Peyer's patch (tissue), 4 donors: ENCODE measurements at regions not wholly inside any gene's neighbourhood (a gene's known extent, or its start where the extent isn't known, plus 50 kb on each side); places are given as distances from the start of the nearest gene placed in this dataset.

Experiments used
- DNase-seq, 3 donors: peaks; one replicate each; pipeline ENCODE4 v3.0.0-alpha.2; 2017 to 2019
- H3K27ac ChIP-seq, 4 donors: fragments of 200-600 bp; sonication (generic); one replicate each; pipeline ENCODE4 v1.5.1; 2016 to 2019
- H3K27me3 ChIP-seq, 2 donors: fragments of 200-600 bp; sonication (generic); one replicate each; pipeline ENCODE4 v1.5.1; 2019
- H3K36me3 ChIP-seq, 3 donors: fragments of 200-600 bp; sonication (generic); one replicate each; pipeline ENCODE4 v1.5.1; 2016 to 2019
- H3K4me1 ChIP-seq, 4 donors: fragments of 200-600 bp; sonication (generic); one replicate each; pipeline ENCODE4 v1.5.1; 2016 to 2019
- H3K4me3 ChIP-seq, 4 donors: fragments of 200-600 bp; sonication (generic); 1 replicate in 3 of 4; 2 replicates in 1 of 4; pipeline ENCODE4 v1.5.1; 2016 to 2019; ENCODE audit warnings: mild to moderate bottlenecking in 1 of 4
- H3K9me3 ChIP-seq, 4 donors: fragments of 200-600 bp; sonication (generic); one replicate each; pipeline ENCODE4 v1.5.1; 2016 to 2019; ENCODE audit warnings: mild to moderate bottlenecking in 1 of 4
- POLR2A ChIP-seq, 2 donors: fragments of 450-650 bp; IDR thresholded peaks; one replicate each; pipeline ENCODE4 v1.5.1; 2017; ENCODE audit warnings: antibody characterized with exemption in 2 of 2, mild to moderate bottlenecking in 2 of 2, moderate library complexity in 2 of 2
- TF ChIP-seq, protein P1 (sequence below), 6 experiments: fragments of 450-650 bp in 4 of 6; fragments of 200-600 bp in 2 of 6; sonication (generic) in 1 of 6; IDR thresholded peaks; one replicate each; pipeline ENCODE4 v1.5.1; 2017 to 2019; ENCODE audit warnings: antibody characterized with exemption in 6 of 6, mild to moderate bottlenecking in 3 of 6, moderate library complexity in 1 of 6

DNA sequence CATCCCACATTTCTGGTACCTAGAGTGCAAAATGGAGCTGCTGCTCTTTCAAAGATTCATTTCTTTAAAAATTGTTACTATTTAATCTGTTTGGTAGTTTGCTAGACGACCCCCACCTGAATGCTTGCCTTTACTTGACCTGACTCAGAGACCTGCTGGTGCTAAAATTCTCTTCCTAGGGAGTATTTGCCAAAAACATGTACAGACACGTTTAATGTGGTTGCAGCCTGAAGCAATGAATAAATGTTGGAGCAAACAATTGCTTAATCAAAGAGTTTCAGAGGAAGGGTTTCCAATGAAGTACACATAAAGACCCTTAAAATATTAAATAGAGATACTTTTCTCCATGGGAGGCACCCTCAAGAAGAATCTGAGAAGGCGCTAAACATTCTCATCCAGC lies 734.4 kb downstream of the CBLN2 start:
- TF ChIP-seq, protein P1, sequence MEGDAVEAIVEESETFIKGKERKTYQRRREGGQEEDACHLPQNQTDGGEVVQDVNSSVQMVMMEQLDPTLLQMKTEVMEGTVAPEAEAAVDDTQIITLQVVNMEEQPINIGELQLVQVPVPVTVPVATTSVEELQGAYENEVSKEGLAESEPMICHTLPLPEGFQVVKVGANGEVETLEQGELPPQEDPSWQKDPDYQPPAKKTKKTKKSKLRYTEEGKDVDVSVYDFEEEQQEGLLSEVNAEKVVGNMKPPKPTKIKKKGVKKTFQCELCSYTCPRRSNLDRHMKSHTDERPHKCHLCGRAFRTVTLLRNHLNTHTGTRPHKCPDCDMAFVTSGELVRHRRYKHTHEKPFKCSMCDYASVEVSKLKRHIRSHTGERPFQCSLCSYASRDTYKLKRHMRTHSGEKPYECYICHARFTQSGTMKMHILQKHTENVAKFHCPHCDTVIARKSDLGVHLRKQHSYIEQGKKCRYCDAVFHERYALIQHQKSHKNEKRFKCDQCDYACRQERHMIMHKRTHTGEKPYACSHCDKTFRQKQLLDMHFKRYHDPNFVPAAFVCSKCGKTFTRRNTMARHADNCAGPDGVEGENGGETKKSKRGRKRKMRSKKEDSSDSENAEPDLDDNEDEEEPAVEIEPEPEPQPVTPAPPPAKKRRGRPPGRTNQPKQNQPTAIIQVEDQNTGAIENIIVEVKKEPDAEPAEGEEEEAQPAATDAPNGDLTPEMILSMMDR (IDR thresholded peaks at IDR 0.05): no peak
- no peak for TF ChIP-seq POLR2A (IDR thresholded peaks at IDR 0.05)
- Histone ChIP-seq H3K27me3 (no peaks in the 10 kb centered on the region), H3K27ac (no peak overlapping the region), H3K9me3 (no peaks in the 10 kb centered on the region), H3K36me3 (no peaks in the 10 kb centered on the region), H3K4me1 (no peaks in the 10 kb centered on the region), H3K4me3 (no peak overlapping the region)
- DNase-seq: no peak

DNA sequence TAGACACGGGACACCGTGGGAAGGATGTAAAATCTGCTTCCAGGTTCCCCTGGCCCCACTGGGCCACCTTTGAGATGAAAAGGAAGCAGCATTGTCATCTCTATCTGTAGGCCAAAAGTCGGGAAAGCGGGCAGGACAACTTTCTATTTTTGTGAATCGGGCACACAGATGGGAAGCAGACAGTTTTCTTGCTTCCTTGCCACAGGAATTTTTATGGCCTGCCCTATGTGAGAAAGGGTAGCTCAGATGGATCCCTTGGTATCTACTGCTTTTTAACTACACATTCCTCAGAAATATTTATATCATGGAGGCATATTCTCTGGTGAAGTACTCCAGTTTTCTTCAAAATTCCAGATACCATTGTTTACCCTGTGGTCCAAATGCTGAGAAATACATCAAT lies 735.5 kb downstream of the CBLN2 start:
- no peak overlapping the region for H3K27ac ChIP-seq
- no peak overlapping the region for H3K4me3 ChIP-seq
- no peaks in the 10 kb centered on the region for H3K27me3 ChIP-seq
- H3K9me3 ChIP-seq: no peaks in the 10 kb centered on the region
- H3K4me1 ChIP-seq: no peaks in the 10 kb centered on the region
- DNase-seq: no peak
- no peak for TF ChIP-seq POLR2A (IDR thresholded peaks at IDR 0.05)
- TF ChIP-seq, protein P1 (IDR thresholded peaks at IDR 0.05): no peak
- H3K36me3 ChIP-seq: no peaks in the 10 kb centered on the region

DNA sequence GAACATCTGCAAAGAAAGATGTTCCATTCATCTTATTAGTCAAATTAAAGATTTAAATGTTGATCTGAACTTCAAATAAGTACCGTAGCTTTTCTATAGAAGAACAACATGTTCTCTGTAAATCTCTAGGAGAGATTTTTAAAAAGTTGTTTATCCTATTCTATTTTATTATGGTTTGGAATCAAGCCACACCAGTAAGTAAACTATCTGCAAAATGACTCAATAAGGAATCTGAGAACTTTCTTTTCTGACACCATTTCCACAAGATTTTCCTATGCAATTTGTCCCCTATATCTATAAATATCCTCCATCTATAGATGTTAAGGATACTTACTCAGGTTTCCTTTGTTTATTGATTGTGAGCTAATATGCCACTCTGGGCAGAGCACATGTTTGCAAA lies 736.6 kb downstream of the CBLN2 start:
- TF ChIP-seq, protein P1 (IDR thresholded peaks at IDR 0.05): no peak
- no peak for TF ChIP-seq POLR2A (IDR thresholded peaks at IDR 0.05)
- Histone ChIP-seq H3K36me3 (no peaks in the 10 kb centered on the region), H3K27ac (no peak overlapping the region), H3K4me1 (no peaks in the 10 kb centered on the region), H3K4me3 (no peak overlapping the region), H3K9me3 (no peaks in the 10 kb centered on the region), H3K27me3 (no peaks in the 10 kb centered on the region)
- no peak for DNase-seq

DNA sequence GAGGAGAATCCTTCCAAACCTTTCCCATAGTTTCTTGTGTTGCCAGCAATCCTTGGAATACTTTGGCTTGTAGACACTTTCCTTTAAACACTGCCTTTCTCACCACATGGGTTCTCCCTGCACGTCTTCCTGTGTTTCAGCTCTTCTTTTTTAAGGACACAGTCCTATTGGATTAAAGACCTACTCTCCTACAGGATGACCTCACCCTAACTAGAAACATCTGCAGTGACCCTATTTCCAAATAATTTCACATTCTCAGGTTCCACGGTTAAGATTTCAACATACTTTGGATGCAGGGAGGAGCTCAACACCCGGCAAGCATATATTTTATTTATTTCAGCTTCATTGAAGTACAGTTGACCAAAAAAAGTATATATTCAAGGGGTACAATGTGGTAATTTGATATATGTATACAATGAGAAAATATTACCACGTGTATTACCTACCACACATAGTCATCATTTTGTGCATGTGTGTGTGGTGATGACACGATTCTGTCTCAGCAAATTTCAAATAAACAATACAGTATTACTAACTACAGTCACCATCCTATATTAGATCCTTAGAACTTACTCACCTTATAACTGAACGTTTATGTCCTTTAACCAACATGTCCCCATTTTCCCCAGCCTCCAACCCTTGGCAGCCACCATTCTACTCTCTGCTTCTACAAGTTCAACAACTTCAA lies 745.0 kb downstream of the CBLN2 start:
- Histone ChIP-seq H3K36me3 (no peaks in the 10 kb centered on the region), H3K27me3 (no peaks in the 10 kb centered on the region), H3K9me3 (no peaks in the 10 kb centered on the region), H3K4me1 (no peaks in the 10 kb centered on the region), H3K27ac (no peak overlapping the region), H3K4me3 (no peak overlapping the region)
- TF ChIP-seq, protein P1 (IDR thresholded peaks at IDR 0.05): no peak
- TF ChIP-seq POLR2A (IDR thresholded peaks at IDR 0.05): no peak
- DNase-seq: no peak

DNA sequence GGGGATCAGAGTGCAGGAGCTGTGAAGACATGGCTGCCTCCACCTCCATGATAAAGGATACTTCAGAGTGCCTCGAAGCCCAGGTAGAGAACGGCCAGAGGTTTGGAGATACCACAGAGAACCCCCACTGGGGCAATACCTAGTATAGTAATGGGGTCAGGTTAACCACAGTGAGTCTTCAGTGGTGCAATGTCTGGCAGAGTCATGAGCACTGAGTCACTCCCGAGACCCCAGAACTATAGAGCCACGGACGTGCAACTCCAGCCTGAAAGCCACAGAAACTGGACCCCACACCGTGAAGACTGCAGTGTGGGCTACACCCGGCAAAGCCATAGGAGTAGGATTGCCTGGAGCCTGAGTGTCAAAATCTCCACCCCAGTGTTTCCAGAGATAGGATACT lies 746.6 kb downstream of the CBLN2 start:
- no peaks in the 10 kb centered on the region for H3K9me3 ChIP-seq
- H3K27ac ChIP-seq: no peak overlapping the region
- no peaks in the 10 kb centered on the region for H3K4me1 ChIP-seq
- no peaks in the 10 kb centered on the region for H3K36me3 ChIP-seq
- TF ChIP-seq, protein P1 (IDR thresholded peaks at IDR 0.05): no peak
- no peak for TF ChIP-seq POLR2A (IDR thresholded peaks at IDR 0.05)
- H3K4me3 ChIP-seq: no peak overlapping the region
- H3K27me3 ChIP-seq: no peaks in the 10 kb centered on the region
- DNase-seq: no peak

DNA sequence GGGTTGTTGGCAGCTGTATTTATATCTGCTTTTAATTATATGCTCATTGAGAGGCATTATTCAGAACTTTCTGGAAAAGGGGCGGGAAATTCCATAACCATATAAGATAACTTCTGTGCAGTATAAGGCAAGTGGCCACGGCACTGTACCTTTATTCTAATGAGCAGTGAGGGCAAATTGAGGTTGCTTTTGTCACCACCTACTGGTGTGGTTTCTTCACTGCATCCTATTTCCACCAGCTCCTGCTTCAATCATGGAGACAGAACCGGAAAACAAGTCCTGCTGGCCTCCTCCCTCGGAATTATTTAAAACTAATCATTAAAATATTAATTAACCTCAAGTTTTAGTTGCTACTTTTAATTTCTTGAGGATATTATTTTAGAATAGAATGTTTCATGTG lies 759.4 kb downstream of the CBLN2 start:
- Histone ChIP-seq H3K4me3 (no peak overlapping the region), H3K4me1 (no peaks in the 10 kb centered on the region)
- no peak for DNase-seq

More for the DNA sequence above, 759.4 kb downstream of the CBLN2 start:
- Histone ChIP-seq H3K27ac (no peak overlapping the region), H3K9me3 (no peaks in the 10 kb centered on the region), H3K27me3 (no peaks in the 10 kb centered on the region), H3K36me3 (no peaks in the 10 kb centered on the region)
- TF ChIP-seq POLR2A (IDR thresholded peaks at IDR 0.05): no peak
- TF ChIP-seq, protein P1 (IDR thresholded peaks at IDR 0.05): no peak
